Mucosa of descending colon (tissue), 3 donors: ENCODE measurements at regions not wholly inside any gene's neighbourhood (a gene's known extent, or its start where the extent isn't known, plus 50 kb on each side); places are given as distances from the start of the nearest gene placed in this dataset.

Experiments
- ATAC-seq: fragments of 200-7000 bp; cut with Tn5 transposase; one replicate; pipeline ENCODE4 v1.9.1; 2020; ENCODE audit warnings: mild to moderate bottlenecking, moderate library complexity
- DNase-seq, 3 donors: peaks; one replicate each; pipeline ENCODE4 v3.0.0-alpha.2; 2020
- H3K36me3 ChIP-seq: fragments of 200-600 bp; one replicate; pipeline ENCODE4 v1.8.0; 2021; ENCODE audit warnings: low read depth, mild to moderate bottlenecking
- H3K4me1 ChIP-seq: fragments of 200-600 bp; one replicate; pipeline ENCODE4 v1.8.0; 2021; ENCODE audit warnings: low read depth, mild to moderate bottlenecking
- H3K4me3 ChIP-seq: fragments of 200-600 bp; one replicate; pipeline ENCODE4 v1.8.0; 2021; ENCODE audit warnings: mild to moderate bottlenecking
- H3K9me3 ChIP-seq: fragments of 200-600 bp; one replicate; pipeline ENCODE4 v1.8.0; 2021; ENCODE audit warnings: mild to moderate bottlenecking
- CTCF ChIP-seq: fragments of 200-600 bp; IDR thresholded peaks from one replicate; pipeline ENCODE4 v1.8.0; 2022; ENCODE audit warnings: antibody characterized with exemption, mild to moderate bottlenecking
- intact Hi-C, 2 donors: fragments of 100-400 bp; cut with DNase I in 1 of 2; cut with micrococcal nuclease in 1 of 2; formaldehyde crosslinking; loops; one replicate each; pipeline versions ENCODE4 v1.11.0 to v1.11.1; 2022; cut with DNase I, micrococcal nuclease
- donor health status: DM: no; HTN: no; CAD: no; lungs with moderate emphysema.
- donor health status: DM: no; HTN: no; CAD: no.
- donor health status: DM: no; HTN: yes; CAD: no.

- ATAC-seq (no peak), DNase-seq (no peak)
- TF ChIP-seq CTCF, result no peak
- Histone ChIP-seq H3K4me3 (no peak overlapping the region), H3K4me1 (no peaks in the 10 kb centered on the region), H3K36me3 (no peaks in the 10 kb centered on the region), H3K9me3 (no peaks in the 10 kb centered on the region)
- intact Hi-C loops, result no loop called here
Measured at GRCh38 chr1:186535388-186536133, 74.6 kb upstream of the PDC start.

- no peak for DNase-seq
Measured at GRCh38 chr1:186534401-186534800, 73.5 kb upstream of the PDC start.

GRCh38 chr1:186532466-186532865, 71.6 kb upstream of the PDC start:
- TF ChIP-seq CTCF, result no peak
- ATAC-seq, result no peak
- no peaks in the 10 kb centered on the region for H3K9me3 ChIP-seq
- no peaks in the 10 kb centered on the region for H3K4me1 ChIP-seq
- no peak overlapping the region for H3K4me3 ChIP-seq
- H3K36me3 ChIP-seq, result no peaks in the 10 kb centered on the region
- no peak for DNase-seq
- intact Hi-C loops, result no loop called here

More at GRCh38 chr1:186534401-186534800, 73.5 kb upstream of the PDC start:
- Histone ChIP-seq H3K4me1 (no peaks in the 10 kb centered on the region), H3K4me3 (no peak overlapping the region), H3K9me3 (no peaks in the 10 kb centered on the region), H3K36me3 (no peaks in the 10 kb centered on the region)
- intact Hi-C loops, result no loop called here
- no peak for ATAC-seq
- no peak for TF ChIP-seq CTCF

- Histone ChIP-seq H3K9me3 (no peaks in the 10 kb centered on the region), H3K4me3 (no peak overlapping the region), H3K4me1 (no peaks in the 10 kb centered on the region), H3K36me3 (no peaks in the 10 kb centered on the region)
- ATAC-seq (no peak), DNase-seq (no peak)
- TF ChIP-seq CTCF, result no peak
- intact Hi-C loops, result no loop called here
Measured at GRCh38 chr1:186531561-186532165, 70.7 kb upstream of the PDC start.

GRCh38 chr1:186530109-186530508, 69.2 kb upstream of the PDC start:
- no peaks in the 10 kb centered on the region for H3K36me3 ChIP-seq
- no peak overlapping the region for H3K4me3 ChIP-seq
- ATAC-seq (no peak), DNase-seq (no peak)
- intact Hi-C loops, result no loop called here
- no peak for TF ChIP-seq CTCF
- no peaks in the 10 kb centered on the region for H3K9me3 ChIP-seq
- H3K4me1 ChIP-seq, result no peaks in the 10 kb centered on the region
